GM18951 (cell line): ENCODE measurements at regions not wholly inside any gene's neighbourhood (a gene's known extent, or its start where the extent isn't known, plus 50 kb on each side); places are given as distances from the start of the nearest gene placed in this dataset.
"Not testable (repeated sequence)": the region's sequence is repeated elsewhere in the genome, so short reads cannot be mapped to it uniquely, and the experiment has no call there.

ENCODE experiments used
- POLR2A ChIP-seq: IDR thresholded peaks from 4 replicates; pipeline ENCODE4 v1.6.1; 2011; ENCODE audit warnings: mild to moderate bottlenecking; ENCODE audit not compliant: insufficient read length, insufficient read depth; ENCODE audit errors: extremely low read depth
- in situ Hi-C: fragments of 300-500 bp; cut with MboI; formaldehyde crosslinking; loops from one replicate; pipeline ENCODE4 v1.12.0; 2022; ENCODE audit warnings: low sequenced_read_pairs, mixed read lengths, inconsistent platforms; ENCODE audit not compliant: unreplicated experiment

- in situ Hi-C loops, result no loop called here
- TF ChIP-seq POLR2A, result no peak
These were observed 115.5 kb upstream of the C2CD4B start for GRCh38 chr15:62280625-62281024.

DNA sequence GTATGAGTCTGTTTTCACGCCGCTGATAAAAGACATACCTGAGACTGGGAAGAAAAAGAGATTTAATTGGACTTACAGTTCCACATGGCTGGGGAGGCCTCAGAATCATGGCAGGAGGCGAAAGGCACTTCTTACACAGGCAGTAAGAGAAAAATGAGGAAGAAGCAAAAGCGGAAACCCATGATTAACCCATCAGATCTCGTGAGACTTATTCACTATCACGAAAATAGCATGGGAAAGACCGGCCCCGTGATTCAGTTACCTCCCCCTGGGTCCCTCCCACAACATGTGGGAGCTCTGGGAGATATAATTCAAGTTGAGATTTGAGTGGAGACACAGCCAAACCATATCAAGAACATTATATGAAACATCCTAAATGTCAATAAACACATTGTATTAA, 116.7 kb upstream of the C2CD4B start:
- in situ Hi-C loops, result not testable (repeated sequence)

- TF ChIP-seq POLR2A, result no peak
- in situ Hi-C loops, result no loop called here
These were observed 122.2 kb upstream of the C2CD4B start for GRCh38 chr15:62287066-62287857.

- in situ Hi-C loops, result no loop called here
- no peak for TF ChIP-seq POLR2A
These were observed 123.4 kb upstream of the C2CD4B start for GRCh38 chr15:62288361-62289017.

DNA sequence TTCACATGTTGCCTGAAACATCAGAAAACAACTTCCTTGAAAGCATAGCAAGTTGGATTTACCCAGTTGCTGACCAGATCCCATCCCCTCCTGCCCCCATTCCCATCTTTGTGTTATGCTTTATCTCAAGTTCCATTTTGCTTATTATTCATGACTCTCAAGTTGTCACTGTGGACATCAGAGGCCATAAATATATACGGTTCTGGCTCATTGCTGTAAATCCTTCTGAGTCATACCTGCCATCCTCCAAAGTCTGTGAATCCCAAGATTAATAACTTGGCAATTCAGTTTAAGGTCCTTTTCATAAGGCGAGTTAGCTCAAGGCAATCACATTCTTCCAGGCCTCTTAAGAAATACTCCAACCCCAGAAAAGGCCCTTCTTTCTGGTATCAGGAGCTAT, 126.2 kb upstream of the C2CD4B start:
- no peak for TF ChIP-seq POLR2A
- in situ Hi-C loops, result no loop called here

GRCh38 chr15:62296756-62297507, 131.8 kb upstream of the C2CD4B start:
- in situ Hi-C loops, result no loop called here
- no peak for TF ChIP-seq POLR2A

DNA sequence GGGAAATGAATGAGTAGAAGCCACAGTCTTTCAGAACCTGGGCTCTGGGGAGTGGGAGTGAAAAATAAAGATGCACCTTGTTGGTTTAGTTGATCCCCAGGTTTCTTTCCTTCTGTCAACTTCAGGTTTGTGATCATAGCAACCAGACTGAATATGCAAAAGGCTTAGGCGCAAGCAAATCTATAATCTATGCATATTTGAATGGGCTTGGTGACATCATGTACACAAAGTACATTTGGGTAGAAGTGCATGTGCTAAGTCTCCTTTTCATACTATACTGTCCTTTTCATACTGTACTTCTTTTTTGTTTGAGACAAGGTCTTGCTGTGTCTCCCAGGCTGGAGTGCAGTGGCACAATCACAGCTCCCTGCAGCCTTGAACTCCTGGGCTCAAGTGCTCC, 132.4 kb upstream of the C2CD4B start:
- in situ Hi-C loops, result no loop called here

DNA sequence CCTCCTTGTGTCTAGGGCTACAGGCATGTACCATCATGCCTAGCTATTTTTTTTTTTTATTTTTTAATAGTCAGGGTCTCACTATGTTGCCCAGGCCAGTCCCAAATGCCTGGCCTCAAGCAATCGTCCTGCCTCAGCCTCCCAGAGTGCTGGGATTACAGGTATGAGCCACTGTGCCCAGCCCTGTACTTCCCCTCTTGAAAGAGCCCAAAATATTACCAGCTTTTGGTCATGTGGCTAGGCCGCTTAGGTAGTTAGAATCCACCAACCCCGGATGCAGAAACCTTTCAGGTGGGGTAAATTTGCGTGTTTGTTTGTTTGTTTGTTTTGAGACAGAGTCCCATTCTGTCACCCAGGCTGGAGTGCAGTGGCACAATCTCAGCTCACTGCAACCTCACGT, 132.8 kb upstream of the C2CD4B start:
- in situ Hi-C loops, result no loop called here
- no peak for TF ChIP-seq POLR2A

More for the DNA sequence above, 132.4 kb upstream of the C2CD4B start:
- no peak for TF ChIP-seq POLR2A

DNA sequence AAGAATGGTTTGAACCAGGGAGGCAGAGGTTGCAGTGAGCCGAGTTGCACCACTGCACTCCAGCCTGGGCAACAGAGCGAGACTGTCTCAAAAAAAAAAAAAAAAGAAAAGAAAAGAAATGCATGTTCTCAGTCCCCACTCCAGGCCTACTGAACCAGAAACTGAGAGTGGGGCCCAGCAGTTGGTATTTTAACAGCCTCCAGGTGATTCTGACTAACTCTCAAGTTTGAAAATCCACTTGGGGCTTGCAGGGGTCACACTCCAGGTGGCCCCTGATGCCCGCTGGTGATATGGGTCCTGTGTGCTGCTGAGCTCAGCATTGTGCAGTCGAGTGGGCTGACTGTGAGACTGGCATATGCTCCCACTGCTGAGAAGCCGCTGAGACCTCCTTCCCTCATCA, 133.7 kb upstream of the C2CD4B start:
- no peak for TF ChIP-seq POLR2A
- in situ Hi-C loops, result no loop called here

- no peak for TF ChIP-seq POLR2A
- in situ Hi-C loops, result no loop called here
These were observed 134.5 kb upstream of the C2CD4B start for GRCh38 chr15:62299541-62299940.

GRCh38 chr15:62301993-62302675, 137.0 kb upstream of the C2CD4B start:
- in situ Hi-C loops, result no loop called here
- no peak for TF ChIP-seq POLR2A

DNA sequence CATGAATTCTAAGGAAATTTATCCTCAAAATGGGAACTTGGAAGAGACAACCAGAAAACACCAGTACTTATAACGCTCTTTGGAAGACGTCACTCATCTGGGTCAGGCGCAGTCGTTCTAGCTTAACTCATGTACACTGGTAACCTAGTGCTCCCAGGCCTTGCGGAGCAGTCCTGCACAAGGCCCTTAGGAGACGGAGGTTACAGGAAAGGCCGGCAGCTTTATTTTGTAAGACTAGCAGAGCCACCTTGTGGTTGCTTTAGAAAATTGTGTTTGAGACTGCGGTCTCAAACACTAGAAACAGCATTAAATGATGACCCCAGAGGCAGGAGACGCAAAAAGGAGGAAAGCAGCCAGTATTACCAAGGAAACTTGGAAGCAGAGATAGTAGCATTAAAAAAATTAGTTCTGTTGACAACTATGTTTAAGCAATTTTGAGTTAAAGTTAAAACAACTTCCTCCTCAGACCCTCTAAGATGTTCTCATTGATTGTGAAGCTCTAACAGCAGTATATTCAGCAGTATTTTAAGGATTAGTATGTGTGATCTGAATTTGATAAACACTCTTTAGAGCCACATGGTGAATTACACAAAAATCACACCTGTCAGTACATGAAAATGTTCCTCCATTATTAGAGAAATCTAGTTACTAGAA, 141.9 kb upstream of the C2CD4B start:
- in situ Hi-C loops, result no loop called here
- TF ChIP-seq POLR2A, result no peak

GRCh38 chr15:62307551-62307950, 142.5 kb upstream of the C2CD4B start:
- in situ Hi-C loops, result no loop called here
- no peak for TF ChIP-seq POLR2A

GRCh38 chr15:62316413-62317060, 151.5 kb upstream of the C2CD4B start:
- no peak for TF ChIP-seq POLR2A
- in situ Hi-C loops, result no loop called here
